GM12872 (cell line): ENCODE measurements at regions not wholly inside any gene's neighbourhood (a gene's known extent, or its start where the extent isn't known, plus 50 kb on each side); places are given as distances from the start of the nearest gene placed in this dataset.

Source experiments
- CTCF ChIP-seq: IDR thresholded peaks from 3 replicates; pipeline ENCODE4 v1.5.1; 2011; ENCODE audit warnings: low read depth, mild to moderate bottlenecking, low read length, moderate library complexity; ENCODE audit not compliant: insufficient read depth

DNA sequence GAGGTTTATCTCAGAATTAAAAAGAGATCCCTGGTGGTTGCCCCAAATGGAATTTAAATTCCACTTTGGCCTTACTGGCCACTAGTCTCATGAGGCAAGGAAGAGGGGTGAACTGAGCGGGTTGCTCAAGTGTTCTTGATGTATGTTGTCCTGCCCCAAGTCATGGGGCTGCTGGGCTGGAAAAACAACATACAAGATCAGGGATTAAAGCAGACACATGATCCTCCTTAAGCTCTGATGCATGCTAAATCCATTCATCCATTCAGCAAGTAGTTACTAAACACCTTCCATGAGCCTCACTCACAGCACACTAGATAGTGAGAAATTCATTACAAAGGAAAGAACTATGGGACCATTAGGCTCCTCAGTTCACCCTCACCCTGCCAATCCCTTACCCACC lies 196.3 kb downstream of the MREG start:
- no peak for TF ChIP-seq CTCF

DNA sequence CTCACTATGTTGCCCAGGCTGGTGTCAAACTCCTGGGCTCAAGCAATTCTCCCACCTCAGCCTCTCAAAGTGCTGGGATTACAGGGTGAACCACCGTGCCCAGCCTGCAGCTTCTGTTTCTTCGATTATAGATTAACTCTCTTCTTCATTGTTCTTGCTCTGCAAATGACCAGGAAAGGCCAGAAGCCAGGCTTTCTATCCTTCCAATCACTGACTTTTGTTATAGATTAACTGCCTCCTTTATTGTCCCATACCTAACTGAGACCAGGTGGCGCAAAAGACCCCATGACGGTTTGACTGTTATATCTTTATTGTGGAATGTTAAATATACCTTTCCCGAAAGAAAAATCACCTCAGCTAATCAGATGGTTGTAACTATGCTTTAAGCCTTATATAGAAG lies 196.9 kb downstream of the MREG start:
- TF ChIP-seq CTCF = no peak

DNA sequence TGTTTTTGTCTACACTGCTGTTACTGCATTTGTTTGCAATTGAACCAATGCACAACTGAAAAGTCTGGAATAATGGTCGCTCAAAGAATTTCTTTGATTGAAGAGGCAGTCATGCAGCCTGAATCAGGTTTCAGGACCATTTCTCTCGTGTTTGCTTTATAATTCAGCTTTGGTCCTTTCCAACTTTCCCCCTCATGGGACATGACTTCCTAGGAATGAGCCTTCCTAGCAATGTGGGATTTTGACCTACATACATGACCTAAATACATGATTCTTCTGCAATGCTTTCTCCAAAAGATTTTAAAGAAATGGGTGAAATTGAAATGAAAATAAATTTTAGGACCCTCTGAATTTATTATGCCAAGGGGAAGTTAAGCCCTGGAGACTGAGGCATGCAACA lies 197.4 kb downstream of the MREG start:
- no peak for TF ChIP-seq CTCF

DNA sequence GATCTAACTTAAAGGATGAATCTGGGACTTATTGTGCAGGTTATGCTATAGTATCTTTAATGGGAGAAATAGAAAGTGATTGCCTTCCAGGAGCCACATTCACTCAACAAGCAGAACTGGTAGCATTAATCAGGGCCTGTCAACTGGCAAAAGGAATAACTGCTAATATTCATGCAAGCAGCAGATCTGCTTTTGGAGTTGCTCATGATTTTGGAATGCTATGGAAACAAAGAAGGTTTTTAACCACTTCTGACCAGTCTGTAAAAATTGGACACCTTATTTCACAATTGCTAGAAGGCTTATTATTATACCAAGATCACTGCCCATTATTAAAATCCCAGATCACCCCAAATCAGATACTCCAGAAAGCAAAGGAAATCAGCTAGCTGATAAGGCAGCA lies 200.4 kb downstream of the MREG start:
- TF ChIP-seq CTCF = no peak

GRCh38 chr2:215811409-215812345 lies 201.7 kb downstream of the MREG start:
- TF ChIP-seq CTCF = no peak

- no peak for TF ChIP-seq CTCF
These were observed 202.3 kb downstream of the MREG start for GRCh38 chr2:215811003-215811402.

GRCh38 chr2:215808996-215809395 lies 204.4 kb downstream of the MREG start:
- no peak for TF ChIP-seq CTCF
